ENCODE measurements at regions not wholly inside any gene's neighbourhood (a gene's known extent, or its start where the extent isn't known, plus 50 kb on each side); places are given as distances from the start of the nearest gene placed in this dataset.

DNA sequence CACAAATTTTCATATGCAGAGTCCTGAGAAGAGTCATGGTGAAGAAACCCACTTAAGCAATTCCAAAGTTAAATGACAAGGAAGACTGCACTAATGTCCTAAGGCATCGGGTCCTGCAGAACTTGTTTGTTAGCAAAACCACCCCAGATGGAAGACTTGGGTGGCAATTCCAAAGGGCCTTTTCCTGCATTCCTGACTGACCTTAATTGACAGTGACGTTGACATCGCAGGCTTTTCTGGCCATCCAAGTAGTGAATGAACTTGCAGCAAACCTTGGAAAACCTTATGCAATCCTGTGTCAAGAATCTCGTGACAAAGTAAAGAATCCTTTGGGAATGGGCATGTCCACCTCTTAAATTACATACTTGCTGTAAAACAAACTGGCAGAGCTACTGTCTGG, 112.5 kb upstream of the SH3BP4 start:
- TF ChIP-seq, protein P1, sequence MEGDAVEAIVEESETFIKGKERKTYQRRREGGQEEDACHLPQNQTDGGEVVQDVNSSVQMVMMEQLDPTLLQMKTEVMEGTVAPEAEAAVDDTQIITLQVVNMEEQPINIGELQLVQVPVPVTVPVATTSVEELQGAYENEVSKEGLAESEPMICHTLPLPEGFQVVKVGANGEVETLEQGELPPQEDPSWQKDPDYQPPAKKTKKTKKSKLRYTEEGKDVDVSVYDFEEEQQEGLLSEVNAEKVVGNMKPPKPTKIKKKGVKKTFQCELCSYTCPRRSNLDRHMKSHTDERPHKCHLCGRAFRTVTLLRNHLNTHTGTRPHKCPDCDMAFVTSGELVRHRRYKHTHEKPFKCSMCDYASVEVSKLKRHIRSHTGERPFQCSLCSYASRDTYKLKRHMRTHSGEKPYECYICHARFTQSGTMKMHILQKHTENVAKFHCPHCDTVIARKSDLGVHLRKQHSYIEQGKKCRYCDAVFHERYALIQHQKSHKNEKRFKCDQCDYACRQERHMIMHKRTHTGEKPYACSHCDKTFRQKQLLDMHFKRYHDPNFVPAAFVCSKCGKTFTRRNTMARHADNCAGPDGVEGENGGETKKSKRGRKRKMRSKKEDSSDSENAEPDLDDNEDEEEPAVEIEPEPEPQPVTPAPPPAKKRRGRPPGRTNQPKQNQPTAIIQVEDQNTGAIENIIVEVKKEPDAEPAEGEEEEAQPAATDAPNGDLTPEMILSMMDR (IDR thresholded peaks at IDR 0.05; ENCODE audit: insufficient read depth, low read depth, low read length, missing control alignments) = no peak
- no peak for DNase-seq (ENCODE audit: low read depth)

DNA sequence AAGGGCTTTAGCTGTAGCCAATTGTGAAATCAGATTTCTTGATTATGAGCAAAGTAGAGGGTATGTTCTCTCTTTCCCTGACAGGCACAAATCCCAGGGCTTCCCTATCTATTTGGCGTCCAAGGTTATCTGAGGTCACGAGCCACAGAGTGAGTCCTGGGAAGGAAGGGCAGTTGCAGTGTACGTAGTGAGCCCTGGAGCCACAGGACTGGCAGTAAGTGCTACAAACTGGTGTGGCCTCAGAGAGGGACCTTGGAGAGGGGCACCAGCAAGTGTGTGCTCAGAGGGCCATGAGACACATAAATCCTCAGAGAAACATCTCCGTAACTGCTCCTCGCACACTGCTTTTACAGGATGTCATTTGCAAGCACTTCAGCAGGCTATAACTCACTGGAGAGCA, 115.5 kb upstream of the SH3BP4 start:
- no peak overlapping the region for H3K4me3 ChIP-seq (ENCODE audit: low read depth, low read length)
- TF ChIP-seq, protein P1 (IDR thresholded peaks at IDR 0.05; ENCODE audit: insufficient read depth, low read depth, low read length, missing control alignments) = no peak
- no peak for DNase-seq (ENCODE audit: low read depth)

More for the DNA sequence above, 112.5 kb upstream of the SH3BP4 start:
- no peak overlapping the region for H3K4me3 ChIP-seq (ENCODE audit: low read depth, low read length)

DNA sequence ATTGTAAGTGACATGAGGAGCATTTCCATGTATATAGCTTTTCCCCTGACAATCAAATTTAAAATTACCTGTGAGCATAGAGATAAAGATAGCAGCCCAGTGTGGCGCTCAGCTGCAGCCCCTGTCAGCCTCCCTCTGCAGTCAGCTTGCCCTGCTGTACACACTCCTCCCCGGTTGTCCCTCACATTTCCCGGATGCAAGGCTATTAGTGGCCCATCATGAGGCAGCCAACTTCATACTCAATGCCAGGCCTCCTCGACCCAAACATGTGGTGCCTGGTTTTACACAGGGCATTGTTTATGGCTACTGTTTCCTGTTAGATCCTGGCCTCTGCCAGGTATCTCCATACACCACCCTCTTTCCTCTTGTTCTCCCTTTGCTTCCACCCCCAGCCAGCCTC, 116.1 kb upstream of the SH3BP4 start:
- H3K4me3 ChIP-seq (ENCODE audit: low read depth, low read length) = no peak overlapping the region
- no peak for DNase-seq (ENCODE audit: low read depth)
- TF ChIP-seq, protein P1 (IDR thresholded peaks at IDR 0.05; ENCODE audit: insufficient read depth, low read depth, low read length, missing control alignments) = no peak

DNA sequence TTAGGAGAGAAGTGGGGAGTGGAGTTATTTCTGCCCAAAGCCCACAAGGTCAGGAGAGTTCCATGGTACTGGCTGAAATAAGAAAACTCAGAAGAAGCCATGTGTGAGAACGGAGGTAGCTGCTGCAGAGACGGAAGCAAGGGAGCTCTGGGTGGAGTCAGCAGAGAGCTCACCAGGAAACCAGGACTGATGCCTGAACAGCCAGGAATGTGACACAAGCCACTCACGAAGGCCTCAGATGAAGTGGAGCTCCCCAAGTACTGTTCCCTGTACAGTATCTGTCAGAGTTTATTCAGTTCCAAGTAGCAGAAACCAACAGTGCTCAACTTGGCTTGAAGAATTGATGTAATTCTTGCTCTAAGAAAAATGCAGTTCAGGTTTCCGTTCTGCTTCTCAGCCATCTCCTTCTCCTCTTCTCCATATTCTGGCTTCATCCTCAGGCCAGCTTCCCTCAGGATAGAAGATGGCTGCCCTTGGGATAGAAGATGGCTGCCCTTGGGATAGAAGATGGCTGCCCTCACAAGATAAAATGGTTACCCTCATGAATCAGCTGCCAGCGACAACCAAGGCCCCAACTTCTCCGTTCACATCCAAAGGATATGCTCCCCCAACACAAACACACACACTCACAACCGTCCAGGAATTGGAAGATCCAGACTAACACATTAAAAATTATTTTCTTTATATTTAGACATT, 117.4 kb upstream of the SH3BP4 start:
- TF ChIP-seq, protein P1 (IDR thresholded peaks at IDR 0.05; ENCODE audit: insufficient read depth, low read depth, low read length, missing control alignments) = no peak
- DNase-seq (ENCODE audit: low read depth) = no peak

DNA sequence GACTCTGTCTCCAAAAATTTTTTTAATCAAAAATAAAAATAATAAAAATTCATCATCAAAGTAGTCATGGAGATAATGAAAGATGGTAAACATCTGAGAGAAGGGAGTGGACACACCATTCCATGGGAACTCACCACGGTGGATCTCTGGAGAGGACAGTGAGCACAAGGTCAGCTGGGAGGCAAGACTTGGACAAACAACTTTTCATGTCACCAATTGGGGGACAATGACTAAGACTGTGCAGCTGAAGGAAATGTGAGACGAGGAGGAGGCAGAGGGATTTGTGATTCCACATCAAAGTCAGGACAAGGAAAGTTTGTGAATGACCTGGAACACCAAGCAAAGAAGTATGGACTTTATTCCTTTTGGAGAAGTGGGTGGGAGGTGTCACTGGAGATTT, 121.0 kb upstream of the SH3BP4 start:
- no peak for DNase-seq (ENCODE audit: low read depth)
- TF ChIP-seq, protein P1 (IDR thresholded peaks at IDR 0.05; ENCODE audit: insufficient read depth, low read depth, low read length, missing control alignments) = no peak
- no peak overlapping the region for H3K4me3 ChIP-seq (ENCODE audit: low read depth, low read length)

More for the DNA sequence above, 117.4 kb upstream of the SH3BP4 start:
- no peak overlapping the region for H3K4me3 ChIP-seq (ENCODE audit: low read depth, low read length)

DNA sequence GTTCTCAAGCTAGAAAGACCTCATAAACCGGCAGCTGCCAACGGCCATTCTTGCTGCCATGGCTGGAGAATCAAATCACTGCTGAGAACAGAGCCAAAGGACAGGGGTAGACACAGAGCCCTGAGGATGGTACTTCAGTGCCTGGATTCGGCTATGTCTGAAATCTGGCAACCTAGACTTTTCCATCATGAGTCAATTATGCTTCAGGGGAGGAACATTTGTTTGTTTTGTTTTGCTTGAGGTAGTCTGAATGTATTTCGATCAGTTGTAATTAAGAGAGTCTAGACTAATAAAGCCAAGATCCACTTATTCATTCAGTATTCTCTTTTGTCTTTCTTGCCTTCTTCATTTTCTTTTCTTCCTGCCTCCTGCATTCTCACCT, 122.8 kb upstream of the SH3BP4 start:
- DNase-seq (ENCODE audit: low read depth) = no peak
- no peak overlapping the region for H3K4me3 ChIP-seq (ENCODE audit: low read depth, low read length)
- TF ChIP-seq, protein P1 (IDR thresholded peaks at IDR 0.05; ENCODE audit: insufficient read depth, low read depth, low read length, missing control alignments) = no peak
